ENCODE measurements at regions not wholly inside any gene's neighbourhood (a gene's known extent, or its start where the extent isn't known, plus 50 kb on each side); places are given as distances from the start of the nearest gene placed in this dataset.

- no peaks in the 10 kb centered on the region for H3F3A ChIP-seq (ENCODE audit: low read depth)
Observed at GRCh38 chr18:25713103-25713502, 361.1 kb upstream of the ZNF521 start.

GRCh38 chr18:25710981-25711380 lies 359.0 kb upstream of the ZNF521 start:
- TF ChIP-seq EZH2phosphoT487 (IDR thresholded peaks at IDR 0.05; ENCODE audit: borderline replicate concordance): no peak
- TF ChIP-seq CTCF (conservative IDR thresholded peaks at IDR 0.05; ENCODE audit: low read length): no peak
- Histone ChIP-seq H2AFZ (ENCODE audit: low read length) (no peak overlapping the region), H3K4me2 (ENCODE audit: low read depth, low read length, poor library complexity, severe bottlenecking) (no peak overlapping the region), H3K9me3 (ENCODE audit: insufficient read depth, low read depth, low read length) (no peaks in the 10 kb centered on the region), H3K9me2 (replicated peaks; ENCODE audit: low read depth, low read length) (no peaks in the 10 kb centered on the region), H3K36me3 (ENCODE audit: insufficient read depth, low read length) (no peaks in the 10 kb centered on the region), H3K4me3 (ENCODE audit: low read length, poor library complexity, severe bottlenecking) (no peak overlapping the region), H4K20me1 (ENCODE audit: insufficient read depth, low read length, poor library complexity, severe bottlenecking) (no peaks in the 10 kb centered on the region), H3K79me2 (ENCODE audit: insufficient read depth, low read length) (no peaks in the 10 kb centered on the region), H3K9ac (ENCODE audit: low read depth, low read length, poor library complexity, severe bottlenecking) (no peak overlapping the region), H3K27me3 (ENCODE audit: insufficient read depth, low read length, poor library complexity, severe bottlenecking) (no peaks in the 10 kb centered on the region), H3F3A (ENCODE audit: low read depth) (no peaks in the 10 kb centered on the region), H3K4me1 (ENCODE audit: insufficient read depth, low read length, poor library complexity, severe bottlenecking) (no peaks in the 10 kb centered on the region)

More at GRCh38 chr18:25713103-25713502, 361.1 kb upstream of the ZNF521 start:
- H3K36me3 ChIP-seq (ENCODE audit: insufficient read depth, low read length): no peaks in the 10 kb centered on the region
- no peaks in the 10 kb centered on the region for H3K79me2 ChIP-seq (ENCODE audit: insufficient read depth, low read length)
- H3K9me2 ChIP-seq (replicated peaks; ENCODE audit: low read depth, low read length): no peaks in the 10 kb centered on the region
- H3K4me3 ChIP-seq (ENCODE audit: low read length, poor library complexity, severe bottlenecking): no peak overlapping the region
- no peak overlapping the region for H2AFZ ChIP-seq (ENCODE audit: low read length)
- no peaks in the 10 kb centered on the region for H3K4me1 ChIP-seq (ENCODE audit: insufficient read depth, low read length, poor library complexity, severe bottlenecking)
- no peaks in the 10 kb centered on the region for H4K20me1 ChIP-seq (ENCODE audit: insufficient read depth, low read length, poor library complexity, severe bottlenecking)
- H3K27me3 ChIP-seq (ENCODE audit: insufficient read depth, low read length, poor library complexity, severe bottlenecking): no peaks in the 10 kb centered on the region
- TF ChIP-seq EZH2phosphoT487 (IDR thresholded peaks at IDR 0.05; ENCODE audit: borderline replicate concordance) (no peak), CTCF (conservative IDR thresholded peaks at IDR 0.05; ENCODE audit: low read length) (no peak)
- H3K4me2 ChIP-seq (ENCODE audit: low read depth, low read length, poor library complexity, severe bottlenecking): no peak overlapping the region
- no peaks in the 10 kb centered on the region for H3K9me3 ChIP-seq (ENCODE audit: insufficient read depth, low read depth, low read length)
- H3K9ac ChIP-seq (ENCODE audit: low read depth, low read length, poor library complexity, severe bottlenecking): no peak overlapping the region

- H3K27me3 ChIP-seq (ENCODE audit: insufficient read depth, low read length, poor library complexity, severe bottlenecking): no peaks in the 10 kb centered on the region
- no peaks in the 10 kb centered on the region for H3K79me2 ChIP-seq (ENCODE audit: insufficient read depth, low read length)
- no peak overlapping the region for H2AFZ ChIP-seq (ENCODE audit: low read length)
- no peaks in the 10 kb centered on the region for H3K9me2 ChIP-seq (replicated peaks; ENCODE audit: low read depth, low read length)
- H3K9ac ChIP-seq (ENCODE audit: low read depth, low read length, poor library complexity, severe bottlenecking): no peak overlapping the region
- no peak for TF ChIP-seq CTCF (conservative IDR thresholded peaks at IDR 0.05; ENCODE audit: low read length)
- TF ChIP-seq EZH2phosphoT487 (IDR thresholded peaks at IDR 0.05; ENCODE audit: borderline replicate concordance): no peak
- H3K9me3 ChIP-seq (ENCODE audit: insufficient read depth, low read depth, low read length): no peaks in the 10 kb centered on the region
- no peaks in the 10 kb centered on the region for H3K4me1 ChIP-seq (ENCODE audit: insufficient read depth, low read length, poor library complexity, severe bottlenecking)
- no peak overlapping the region for H3K4me2 ChIP-seq (ENCODE audit: low read depth, low read length, poor library complexity, severe bottlenecking)
- H3F3A ChIP-seq (ENCODE audit: low read depth): no peaks in the 10 kb centered on the region
- H4K20me1 ChIP-seq (ENCODE audit: insufficient read depth, low read length, poor library complexity, severe bottlenecking): no peaks in the 10 kb centered on the region
- no peaks in the 10 kb centered on the region for H3K36me3 ChIP-seq (ENCODE audit: insufficient read depth, low read length)
- H3K4me3 ChIP-seq (ENCODE audit: low read length, poor library complexity, severe bottlenecking): no peak overlapping the region
Observed at GRCh38 chr18:25705650-25706049, 353.7 kb upstream of the ZNF521 start.

Measured in Loucy (cell line).